Breast epithelium (tissue), 4 donors: ENCODE measurements at regions not wholly inside any gene's neighbourhood (a gene's known extent, or its start where the extent isn't known, plus 50 kb on each side); places are given as distances from the start of the nearest gene placed in this dataset.

Experiments used
- DNase-seq, 2 donors: peaks; one replicate each; pipeline ENCODE4 v3.0.0-alpha.2; 2019; ENCODE audit warnings: low spot score in 2 of 2
- H3K27ac ChIP-seq, 2 donors: fragments of 200-600 bp; sonication (generic) in 1 of 2; one replicate each; pipeline ENCODE4 v1.5.1; 2016 to 2019; ENCODE audit warnings: mild to moderate bottlenecking in 1 of 2
- H3K27me3 ChIP-seq, 2 donors: fragments of 200-600 bp; sonication (generic) in 1 of 2; one replicate each; pipeline versions ENCODE4 v1.5.1 to v1.6.0; 2017 to 2019; ENCODE audit warnings: control low read depth in 1 of 2, mild to moderate bottlenecking in 1 of 2
- H3K36me3 ChIP-seq: fragments of 200-600 bp; one replicate; pipeline ENCODE4 v1.5.1; 2019
- H3K4me1 ChIP-seq, 2 donors: fragments of 200-600 bp; sonication (generic); one replicate each; pipeline ENCODE4 v1.5.1; 2016 to 2019; ENCODE audit warnings: control low read depth in 1 of 2
- H3K4me3 ChIP-seq, 3 donors: fragments of 200-600 bp; sonication (generic); 1 replicate in 2 of 3; 2 replicates in 1 of 3; pipeline ENCODE4 v1.5.1; 2016 to 2019; ENCODE audit warnings: mild to moderate bottlenecking in 3 of 3, moderate library complexity in 2 of 3
- H3K9me3 ChIP-seq, 2 donors: fragments of 200-600 bp; sonication (generic) in 1 of 2; one replicate each; pipeline ENCODE4 v1.5.1; 2016 to 2019; ENCODE audit warnings: control low read depth in 1 of 2
- CTCF ChIP-seq, 3 donors: fragments of 450-650 bp; IDR thresholded peaks; one replicate each; pipeline ENCODE4 v1.5.1; 2016 to 2017; ENCODE audit warnings: antibody characterized with exemption in 3 of 3, mild to moderate bottlenecking in 3 of 3, moderate library complexity in 3 of 3
- POLR2A ChIP-seq: fragments of 450-650 bp; IDR thresholded peaks from one replicate; pipeline ENCODE4 v1.6.1; 2016; ENCODE audit warnings: antibody characterized with exemption, mild to moderate bottlenecking, moderate library complexity
- POLR2AphosphoS5 ChIP-seq, 3 donors: sonication (generic); formaldehyde crosslinking; IDR thresholded peaks; one replicate each; pipeline ENCODE4 v1.6.1; 2017; ENCODE audit warnings: antibody characterized with exemption in 3 of 3
- intact Hi-C: fragments of 100-400 bp; cut with DNase I; formaldehyde crosslinking; loops from one replicate; pipeline ENCODE4 v1.15.1; 2023; ENCODE audit warnings: low total_unique reads

GRCh38 chr20:7193681-7194080 lies 426.2 kb downstream of the BMP2 start:
- Histone ChIP-seq H3K36me3 (no peaks in the 10 kb centered on the region), H3K9me3 (no peaks in the 10 kb centered on the region), H3K4me1 (no peaks in the 10 kb centered on the region), H3K4me3 (no peak overlapping the region), H3K27me3 (no peaks in the 10 kb centered on the region), H3K27ac (no peak overlapping the region)
- TF ChIP-seq POLR2AphosphoS5 (IDR thresholded peaks at IDR 0.05) = no peak
- no peak for DNase-seq
- intact Hi-C loops = no loop called here

GRCh38 chr20:7195704-7196103 lies 428.2 kb downstream of the BMP2 start:
- TF ChIP-seq POLR2A (no peak), POLR2AphosphoS5 (IDR thresholded peaks at IDR 0.05) (no peak), CTCF (IDR thresholded peaks at IDR 0.05) (no peak)
- Histone ChIP-seq H3K9me3 (no peaks in the 10 kb centered on the region), H3K4me3 (no peak overlapping the region), H3K27me3 (no peaks in the 10 kb centered on the region), H3K36me3 (no peaks in the 10 kb centered on the region), H3K27ac (no peak overlapping the region), H3K4me1 (no peaks in the 10 kb centered on the region)
- intact Hi-C loops = no loop called here
- no peak for DNase-seq

- no peak for DNase-seq
- H3K4me3 ChIP-seq = no peak overlapping the region
- no peak overlapping the region for H3K27ac ChIP-seq
- H3K9me3 ChIP-seq = no peaks in the 10 kb centered on the region
- H3K27me3 ChIP-seq = no peaks in the 10 kb centered on the region
- TF ChIP-seq POLR2AphosphoS5 (IDR thresholded peaks at IDR 0.05) = no peak
- no peak for TF ChIP-seq POLR2A
- TF ChIP-seq CTCF (IDR thresholded peaks at IDR 0.05) = no peak
- no peaks in the 10 kb centered on the region for H3K4me1 ChIP-seq
- H3K36me3 ChIP-seq = no peaks in the 10 kb centered on the region
- intact Hi-C loops = no loop called here
These were observed 429.0 kb downstream of the BMP2 start for GRCh38 chr20:7196481-7196880.

GRCh38 chr20:7199861-7200260 lies 432.4 kb downstream of the BMP2 start:
- TF ChIP-seq CTCF (IDR thresholded peaks at IDR 0.05) (no peak), POLR2AphosphoS5 (IDR thresholded peaks at IDR 0.05) (no peak), POLR2A (no peak)
- no peaks in the 10 kb centered on the region for H3K4me1 ChIP-seq
- H3K27ac ChIP-seq = no peak overlapping the region

GRCh38 chr20:7207186-7207798 lies 439.8 kb downstream of the BMP2 start:
- intact Hi-C loops = no loop called here
- Histone ChIP-seq H3K4me1 (no peaks in the 10 kb centered on the region), H3K9me3 (no peaks in the 10 kb centered on the region), H3K36me3 (no peaks in the 10 kb centered on the region), H3K27ac (no peak overlapping the region), H3K27me3 (no peaks in the 10 kb centered on the region), H3K4me3 (no peak overlapping the region)
- TF ChIP-seq CTCF (IDR thresholded peaks at IDR 0.05) (no peak), POLR2AphosphoS5 (IDR thresholded peaks at IDR 0.05) (no peak), POLR2A (no peak)
- DNase-seq = no peak

More at GRCh38 chr20:7199861-7200260, 432.4 kb downstream of the BMP2 start:
- H3K36me3 ChIP-seq = no peaks in the 10 kb centered on the region
- DNase-seq = no peak
- H3K27me3 ChIP-seq = no peaks in the 10 kb centered on the region
- no peak overlapping the region for H3K4me3 ChIP-seq
- intact Hi-C loops = no loop called here
- H3K9me3 ChIP-seq = no peaks in the 10 kb centered on the region

GRCh38 chr20:7210910-7211309 lies 443.4 kb downstream of the BMP2 start:
- intact Hi-C loops = no loop called here
- TF ChIP-seq POLR2AphosphoS5 (IDR thresholded peaks at IDR 0.05) = no peak
- TF ChIP-seq CTCF (IDR thresholded peaks at IDR 0.05) = no peak
- TF ChIP-seq POLR2A = no peak
- Histone ChIP-seq H3K27me3 (no peaks in the 10 kb centered on the region), H3K9me3 (no peaks in the 10 kb centered on the region), H3K4me3 (no peak overlapping the region), H3K4me1 (no peaks in the 10 kb centered on the region), H3K36me3 (no peaks in the 10 kb centered on the region), H3K27ac (no peak overlapping the region)
- DNase-seq = no peak
